OCI-LY3 (cell line): ENCODE measurements at regions not wholly inside any gene's neighbourhood (a gene's known extent, or its start where the extent isn't known, plus 50 kb on each side); places are given as distances from the start of the nearest gene placed in this dataset.

Experiments
- H2AFZ ChIP-seq: fragments of 200-600, 300-600 bp; shearing (Covaris generic); 2 replicates; pipeline ENCODE4 v1.6.0; 2014; ENCODE audit warnings: antibody characterized with exemption, low read depth, low read length
- H3K27ac ChIP-seq: fragments of 200-600, 300-600 bp; sonication (generic); 2 replicates; pipeline ENCODE4 v1.5.1; 2014; ENCODE audit warnings: mild to moderate bottlenecking, low read length, moderate library complexity, mixed read lengths
- H3K27me3 ChIP-seq: fragments of 200-600, 300-600 bp; sonication (generic); 2 replicates; pipeline ENCODE4 v1.6.1; 2014; ENCODE audit warnings: low read depth, low read length, mixed read lengths
- H3K36me3 ChIP-seq: fragments of 200-600, 300-600 bp; sonication (generic); replicated peaks from 2 replicates; pipeline ENCODE3; 2014; ENCODE audit warnings: low read depth, low read length, mixed read lengths
- H3K4me1 ChIP-seq: fragments of 300-600, 200-600 bp; sonication (generic); 2 replicates; pipeline ENCODE4 v1.6.1; 2014; ENCODE audit warnings: low read length, mixed read lengths
- H3K4me2 ChIP-seq: fragments of 200-600, 300-600 bp; sonication (generic); 2 replicates; pipeline ENCODE4 v1.6.1; 2014; ENCODE audit warnings: low read length, mixed read lengths
- H3K4me3 ChIP-seq: fragments of 300-600, 200-600 bp; sonication (generic); 2 replicates; pipeline ENCODE4 v1.5.1; 2014; ENCODE audit warnings: antibody characterized with exemption, mild to moderate bottlenecking, low read length, moderate library complexity
- H3K79me2 ChIP-seq: fragments of 300-600, 200-600 bp; shearing (Covaris generic); 2 replicates; pipeline ENCODE4 v1.6.1; 2014; ENCODE audit warnings: mild to moderate bottlenecking, low read length, mixed read lengths
- H3K9ac ChIP-seq: fragments of 300-600, 200-600 bp; shearing (Covaris generic); 2 replicates; pipeline ENCODE4 v1.6.0; 2014; ENCODE audit warnings: mild to moderate bottlenecking, low read length, moderate library complexity
- H3K9me3 ChIP-seq: fragments of 200-600, 300-600 bp; shearing (Covaris generic); 2 replicates; pipeline ENCODE4 v1.6.1; 2014; ENCODE audit warnings: low read length, mixed read lengths; ENCODE audit not compliant: insufficient read depth
- H4K20me1 ChIP-seq: fragments of 200-600, 300-600 bp; sonication (generic); 2 replicates; pipeline ENCODE4 v1.6.1; 2016; ENCODE audit warnings: low read length, mixed read lengths; ENCODE audit not compliant: insufficient read depth
- EZH2phosphoT487 ChIP-seq: fragments of 200-600 bp; shearing (Covaris generic); IDR thresholded peaks from 2 replicates; pipeline ENCODE4 v1.6.1; 2018; ENCODE audit warnings: antibody characterized with exemption, mixed run types, low read depth
- TF ChIP-seq, protein P1 (sequence below): fragments of 200-600, 300-600 bp; sonication (generic); IDR thresholded peaks from 2 replicates; pipeline ENCODE4 v1.5.1; 2014; ENCODE audit warnings: antibody characterized with exemption, low read length, low read depth

DNA sequence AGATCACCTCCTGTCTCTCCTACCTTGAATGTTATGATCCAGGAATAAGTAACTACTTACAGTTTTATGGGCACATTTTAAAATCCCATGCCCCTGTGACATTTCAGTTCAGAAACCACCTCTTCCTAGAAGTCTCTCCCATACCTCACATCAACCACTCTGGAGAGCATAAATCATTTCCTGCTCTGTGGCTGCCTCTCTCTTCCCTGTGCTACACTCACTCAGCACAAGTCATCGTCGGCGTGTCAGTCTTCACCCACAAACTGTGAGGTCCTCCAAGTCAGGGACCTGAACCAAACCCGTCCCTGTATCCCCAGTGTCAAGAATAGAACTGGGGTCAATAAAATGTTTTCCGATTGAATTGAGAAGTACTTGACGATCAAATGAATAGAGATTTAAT lies 863.3 kb downstream of the BCL11B start:
- H3K4me3 ChIP-seq = no peak overlapping the region
- H3K36me3 ChIP-seq = no peaks in the 10 kb centered on the region
- H3K4me2 ChIP-seq = no peak overlapping the region

DNA sequence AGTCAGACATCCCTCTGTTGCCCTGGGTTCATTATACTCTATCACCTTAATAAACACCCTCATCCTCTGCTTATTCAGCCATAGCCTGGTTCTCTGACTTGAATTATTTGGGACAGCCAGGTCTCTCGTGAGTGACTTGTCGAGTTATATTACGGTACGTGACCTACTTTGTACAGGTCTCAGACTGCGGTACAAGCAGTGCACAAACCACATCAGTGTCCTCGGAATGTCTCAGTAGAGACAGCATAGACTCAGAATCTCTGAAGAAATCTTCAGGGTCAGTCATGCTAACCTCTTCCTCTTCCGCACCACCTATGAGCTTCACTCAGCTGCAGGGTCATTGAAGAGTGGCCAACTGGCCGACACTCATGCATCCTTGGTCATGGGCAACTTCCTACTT lies 860.8 kb downstream of the BCL11B start:
- Histone ChIP-seq H3K9ac (no peak overlapping the region), H3K4me1 (peaks cover 7% of the 10 kb centered on the region), H3K4me2 (no peak overlapping the region), H3K9me3 (no peaks in the 10 kb centered on the region), H4K20me1 (no peaks in the 10 kb centered on the region), H3K79me2 (no peaks in the 10 kb centered on the region), H3K36me3 (no peaks in the 10 kb centered on the region), H3K27me3 (no peaks in the 10 kb centered on the region), H3K27ac (no peak overlapping the region), H3K4me3 (no peak overlapping the region), H2AFZ (no peak overlapping the region)
- TF ChIP-seq EZH2phosphoT487 = no peak
- TF ChIP-seq, protein P1, sequence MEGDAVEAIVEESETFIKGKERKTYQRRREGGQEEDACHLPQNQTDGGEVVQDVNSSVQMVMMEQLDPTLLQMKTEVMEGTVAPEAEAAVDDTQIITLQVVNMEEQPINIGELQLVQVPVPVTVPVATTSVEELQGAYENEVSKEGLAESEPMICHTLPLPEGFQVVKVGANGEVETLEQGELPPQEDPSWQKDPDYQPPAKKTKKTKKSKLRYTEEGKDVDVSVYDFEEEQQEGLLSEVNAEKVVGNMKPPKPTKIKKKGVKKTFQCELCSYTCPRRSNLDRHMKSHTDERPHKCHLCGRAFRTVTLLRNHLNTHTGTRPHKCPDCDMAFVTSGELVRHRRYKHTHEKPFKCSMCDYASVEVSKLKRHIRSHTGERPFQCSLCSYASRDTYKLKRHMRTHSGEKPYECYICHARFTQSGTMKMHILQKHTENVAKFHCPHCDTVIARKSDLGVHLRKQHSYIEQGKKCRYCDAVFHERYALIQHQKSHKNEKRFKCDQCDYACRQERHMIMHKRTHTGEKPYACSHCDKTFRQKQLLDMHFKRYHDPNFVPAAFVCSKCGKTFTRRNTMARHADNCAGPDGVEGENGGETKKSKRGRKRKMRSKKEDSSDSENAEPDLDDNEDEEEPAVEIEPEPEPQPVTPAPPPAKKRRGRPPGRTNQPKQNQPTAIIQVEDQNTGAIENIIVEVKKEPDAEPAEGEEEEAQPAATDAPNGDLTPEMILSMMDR = no peak

More for the DNA sequence above, 863.3 kb downstream of the BCL11B start:
- H3K79me2 ChIP-seq = no peaks in the 10 kb centered on the region
- no peaks in the 10 kb centered on the region for H3K9me3 ChIP-seq
- no peaks in the 10 kb centered on the region for H3K27me3 ChIP-seq
- TF ChIP-seq, protein P1 = no peak
- no peak for TF ChIP-seq EZH2phosphoT487
- H3K27ac ChIP-seq = no peak overlapping the region
- no peak overlapping the region for H3K9ac ChIP-seq
- H3K4me1 ChIP-seq = peaks cover 7% of the 10 kb centered on the region
- no peaks in the 10 kb centered on the region for H4K20me1 ChIP-seq
- no peak overlapping the region for H2AFZ ChIP-seq

DNA sequence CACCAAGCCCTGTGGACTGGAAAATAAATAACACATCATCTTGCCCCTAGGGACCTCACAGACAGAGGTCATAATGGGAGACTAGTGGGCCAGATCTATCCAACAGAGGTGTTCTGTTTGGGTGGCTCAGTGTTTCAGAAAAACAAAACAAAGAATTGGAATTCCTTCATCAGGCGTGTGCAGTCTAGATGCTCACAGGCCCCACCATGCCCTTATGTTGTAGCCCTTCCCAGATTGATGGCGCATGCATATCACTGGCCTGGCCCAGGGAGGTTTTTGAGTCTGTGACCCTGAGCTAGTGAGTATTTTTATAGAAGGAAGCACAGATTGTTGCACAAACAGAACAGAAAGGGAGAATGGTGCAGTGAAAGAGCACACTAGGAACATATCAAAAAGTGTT lies 859.6 kb downstream of the BCL11B start:
- TF ChIP-seq EZH2phosphoT487 = no peak
- TF ChIP-seq, protein P1 = no peak
- H3K4me2 ChIP-seq = no peak overlapping the region
- H3K4me1 ChIP-seq = peaks cover 7% of the 10 kb centered on the region
- no peaks in the 10 kb centered on the region for H3K27me3 ChIP-seq
- no peak overlapping the region for H3K27ac ChIP-seq
- H3K4me3 ChIP-seq = no peak overlapping the region
- no peaks in the 10 kb centered on the region for H3K79me2 ChIP-seq
- no peaks in the 10 kb centered on the region for H3K36me3 ChIP-seq
- H2AFZ ChIP-seq = no peak overlapping the region
- H4K20me1 ChIP-seq = no peaks in the 10 kb centered on the region
- no peak overlapping the region for H3K9ac ChIP-seq
- no peaks in the 10 kb centered on the region for H3K9me3 ChIP-seq

DNA sequence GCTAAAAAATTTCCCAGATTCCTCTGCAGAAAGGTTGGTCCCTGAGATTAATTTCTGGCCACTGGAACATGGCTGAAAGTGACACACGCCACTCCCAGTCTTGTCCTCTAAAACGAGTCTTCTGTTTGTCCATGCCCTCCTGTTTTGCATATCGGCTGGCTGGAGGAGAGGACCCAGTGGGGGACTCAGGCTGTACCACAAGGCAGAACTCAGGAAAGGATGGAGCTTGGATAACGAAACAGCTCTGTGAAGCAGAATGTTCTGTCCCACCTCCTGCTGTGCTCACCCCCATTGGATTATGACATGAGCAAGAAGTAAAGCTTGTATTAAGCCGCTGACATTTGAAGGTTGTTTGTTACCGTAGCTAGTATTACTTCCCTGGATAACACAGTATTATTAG lies 856.2 kb downstream of the BCL11B start:
- H3K79me2 ChIP-seq = no peaks in the 10 kb centered on the region
- H3K4me1 ChIP-seq = peaks cover 7% of the 10 kb centered on the region
- no peak overlapping the region for H3K4me2 ChIP-seq
- no peaks in the 10 kb centered on the region for H3K36me3 ChIP-seq
- H3K9ac ChIP-seq = no peak overlapping the region
- H3K9me3 ChIP-seq = no peaks in the 10 kb centered on the region
- H4K20me1 ChIP-seq = no peaks in the 10 kb centered on the region
- H2AFZ ChIP-seq = no peak overlapping the region
- TF ChIP-seq, protein P1 = no peak
- no peak for TF ChIP-seq EZH2phosphoT487
- no peak overlapping the region for H3K4me3 ChIP-seq
- no peaks in the 10 kb centered on the region for H3K27me3 ChIP-seq
- no peak overlapping the region for H3K27ac ChIP-seq
